HepG2 (cell line): ENCODE measurements at regions not wholly inside any gene's neighbourhood (a gene's known extent, or its start where the extent isn't known, plus 50 kb on each side); places are given as distances from the start of the nearest gene placed in this dataset.

Source experiments
- ATAC-seq: fragments of 200-7000 bp; cut with Tn5 transposase; 3 replicates; pipeline ENCODE4 v1.9.1; 2020; ENCODE audit warnings: mild to moderate bottlenecking, moderate library complexity
- BruUV-seq: library from RNA; stranded (reverse); fragments of 400-500 nt; replicated peaks from 2 replicates; lab custom pipeline; 2021; lab: Mats Ljungman, UMichigan
- CTCF ChIA-PET: fragments of 300-600 bp; formaldehyde crosslinking; extraction: SDS; loops from one replicate; lab custom pipeline; 2021; ENCODE audit warnings: low total read pairs, inconsistent platforms, low intra/inter-chr PET ratio; lab: Yijun Ruan, JAX
- POLR2A ChIA-PET: fragments of 350-600 bp; sonication (Branson Sonifier 250); formaldehyde crosslinking; loops from one replicate; lab custom pipeline; 2020; ENCODE audit warnings: antibody characterized with exemption, inconsistent platforms; lab: Yijun Ruan, JAX
- DNase-seq: peaks from one replicate; pipeline ENCODE4 v3.0.0-alpha.2; 2015; ENCODE audit warnings: low spot score
- FAIRE-seq: peaks from 3 replicates; lab custom pipeline; 2011; peaks lifted over from hg19 to GRCh38; lab: Jason Lieb, UNC
- H2AFZ ChIP-seq: one replicate; pipeline ENCODE4 v1.6.1; 2011; ENCODE audit warnings: low read length, inconsistent platforms
- H3K27ac ChIP-seq: fragments of 300-600 bp; 3 replicates; pipeline ENCODE4 v1.8.0; 2011; ENCODE audit warnings: mixed run types, mild to moderate bottlenecking, mixed read lengths, low read length, inconsistent platforms; ENCODE audit not compliant: insufficient read depth; ENCODE audit errors: extremely low read length
- H3K27me3 ChIP-seq, 2 experiments: fragments of 200-600 bp in 1 of 2; 2 replicates in 1 of 2; 3 replicates in 1 of 2; pipeline versions ENCODE4 v1.6.0 to v1.8.0; 2011; ENCODE audit warnings: low read length in 2 of 2, mild to moderate bottlenecking in 2 of 2, moderate library complexity in 2 of 2, inconsistent platforms in 1 of 2; ENCODE audit not compliant: insufficient read depth in 2 of 2, control insufficient read depth in 1 of 2
- H3K36me3 ChIP-seq, 2 experiments: fragments of 200-600 bp in 1 of 2; replicated peaks in 1 of 2; 2 replicates in 1 of 2; 3 replicates in 1 of 2; pipeline versions ENCODE4 v1.5.1 to v1.8.0; 2011; ENCODE audit warnings: low read length in 2 of 2, inconsistent platforms in 1 of 2; ENCODE audit not compliant: insufficient read depth in 2 of 2, control insufficient read depth in 1 of 2
- H3K4me1 ChIP-seq: 2 replicates; pipeline ENCODE4 v1.5.1; 2012; ENCODE audit warnings: low read length, inconsistent platforms; ENCODE audit not compliant: insufficient read depth
- H3K4me2 ChIP-seq: 2 replicates; pipeline ENCODE4 v1.6.0; 2011; ENCODE audit warnings: low read depth, low read length, inconsistent platforms
- H3K4me3 ChIP-seq, 3 experiments: fragments of 200-600 bp in 1 of 3; sonication (generic), shearing (Covaris generic) in 1 of 3; replicated peaks in 1 of 3; 2 replicates each; pipeline ENCODE4 v1.5.1; 2011 to 2016; ENCODE audit warnings: low read length in 3 of 3, inconsistent platforms in 2 of 3, low read depth in 2 of 3, mild to moderate bottlenecking in 2 of 3, control low read depth in 1 of 3, mixed read lengths in 1 of 3; ENCODE audit not compliant: insufficient read depth in 1 of 3
- H3K79me2 ChIP-seq: one replicate; pipeline ENCODE4 v1.6.1; 2011; ENCODE audit warnings: low read length, inconsistent platforms; ENCODE audit not compliant: insufficient read depth
- H3K9ac ChIP-seq: 2 replicates; pipeline ENCODE4 v1.6.0; 2011; ENCODE audit warnings: mild to moderate bottlenecking, low read depth, low read length, inconsistent platforms; ENCODE audit not compliant: insufficient read depth
- H3K9me3 ChIP-seq: 2 replicates; pipeline ENCODE4 v1.5.1; 2012; ENCODE audit warnings: mild to moderate bottlenecking, low read length
- H4K20me1 ChIP-seq: 2 replicates; pipeline ENCODE4 v1.6.0; 2011; ENCODE audit warnings: inconsistent platforms, mild to moderate bottlenecking, low read length, moderate library complexity; ENCODE audit not compliant: insufficient read depth
- HOXA3 ChIP-seq: sonication (generic); formaldehyde crosslinking; IDR thresholded peaks from 2 replicates; pipeline ENCODE4 v1.5.0; 2020; ENCODE audit warnings: missing genetic modification reagents
- HOXA7 ChIP-seq: sonication (generic); formaldehyde crosslinking; IDR thresholded peaks from 2 replicates; pipeline ENCODE4 v1.8.1; 2022; ENCODE audit warnings: mild to moderate bottlenecking, missing genetic modification reagents, moderate library complexity
- NPAS2 ChIP-seq: sonication (generic); formaldehyde crosslinking; IDR thresholded peaks from 2 replicates; pipeline ENCODE4 v1.8.0; 2022; ENCODE audit warnings: mild to moderate bottlenecking, missing genetic modification reagents, borderline replicate concordance
- PHF8 ChIP-seq: sonication (generic); formaldehyde crosslinking; IDR thresholded peaks from 2 replicates; pipeline ENCODE4 v1.5.0; 2020; ENCODE audit warnings: missing genetic modification reagents
- RFXAP ChIP-seq: sonication (generic); formaldehyde crosslinking; IDR thresholded peaks from 2 replicates; pipeline ENCODE4 v1.4.0; 2020; ENCODE audit warnings: missing genetic modification reagents, borderline replicate concordance
- SRF ChIP-seq: IDR thresholded peaks from 2 replicates; pipeline ENCODE4 v1.6.1; 2011; ENCODE audit warnings: mild to moderate bottlenecking, low read depth, low read length, moderate library complexity
- SUZ12 ChIP-seq: fragments of 150-350 bp; IDR thresholded peaks from 2 replicates; pipeline ENCODE4 v1.6.1; 2014; ENCODE audit warnings: low read depth, low read length
- TOE1 ChIP-seq: sonication (generic); formaldehyde crosslinking; IDR thresholded peaks from 2 replicates; pipeline ENCODE4 v1.4.0; 2020; ENCODE audit warnings: mild to moderate bottlenecking, missing genetic modification reagents
- ZNF101 ChIP-seq: sonication (generic); formaldehyde crosslinking; IDR thresholded peaks from 2 replicates; pipeline ENCODE4 v1.4.0; 2020; ENCODE audit warnings: mild to moderate bottlenecking, low read depth, missing genetic modification reagents, borderline replicate concordance
- in situ Hi-C: cut with HindIII; loops from 2 replicates; pipeline ENCODE4 v1.10.0; 2017; ENCODE audit warnings: low pct_unique_long_range_greater_than_20kb; ENCODE audit not compliant: extremely low pct_ligation_motif_present
- intact Hi-C: fragments of 100-400 bp; cut with micrococcal nuclease; formaldehyde crosslinking; loops from one replicate; pipeline ENCODE4 v1.10.0; 2022; ENCODE audit not compliant: unreplicated experiment
- TF ChIP-seq, protein P1 (sequence below): sonication (generic); formaldehyde crosslinking; IDR thresholded peaks from 2 replicates; pipeline ENCODE4 v1.5.1; 2020; ENCODE audit warnings: mild to moderate bottlenecking, missing genetic modification reagents, moderate library complexity
- TF ChIP-seq, protein P2 (sequence below): sonication (generic); formaldehyde crosslinking; IDR thresholded peaks from 2 replicates; pipeline ENCODE4 v1.4.0; 2020; ENCODE audit warnings: low read depth, mild to moderate bottlenecking, missing genetic modification reagents
- TF ChIP-seq, protein P3 (sequence below): sonication (generic); formaldehyde crosslinking; IDR thresholded peaks from 2 replicates; pipeline ENCODE4 v1.9.0; 2022; ENCODE audit warnings: low read depth, missing genetic modification reagents
- TF ChIP-seq, protein P4 (sequence below): sonication (generic); formaldehyde crosslinking; IDR thresholded peaks from 2 replicates; pipeline ENCODE4 v1.5.0; 2020; ENCODE audit warnings: missing genetic modification reagents, mild to moderate bottlenecking, borderline replicate concordance
- TF ChIP-seq, protein P5 (sequence below): sonication (generic); formaldehyde crosslinking; IDR thresholded peaks from 2 replicates; pipeline ENCODE4 v1.5.0; 2020; ENCODE audit warnings: mild to moderate bottlenecking, missing genetic modification reagents, moderate library complexity

DNA sequence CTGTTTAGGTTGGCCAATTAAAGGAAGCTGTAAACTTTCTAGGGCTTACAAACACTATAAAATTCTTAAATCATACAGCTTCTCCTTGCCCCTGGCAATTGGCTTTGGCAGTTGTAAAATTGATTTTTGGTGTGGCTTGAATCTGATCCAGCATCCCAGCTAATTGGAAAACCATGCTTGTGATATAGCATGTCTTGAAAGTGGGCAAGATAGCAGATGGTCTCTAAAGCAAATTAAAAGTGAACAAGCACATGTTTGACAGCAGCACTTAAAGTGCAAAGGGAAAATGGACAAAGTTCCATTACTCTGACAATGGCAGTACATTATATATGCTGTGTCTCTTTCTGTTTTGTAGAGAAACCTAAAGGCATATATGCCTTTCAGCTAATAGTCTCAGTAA is 302.9 kb upstream of the NXPH2 start:
- ChIA-PET POLR2A (no interaction called here), CTCF (no interaction called here)

More for the DNA sequence above, 302.9 kb upstream of the NXPH2 start:
- BruUV-seq, result no TSS peak
- FAIRE-seq (no peak), ATAC-seq (no peak), DNase-seq (no peak)
- intact Hi-C loops (no loop called here), in situ Hi-C loops (no loop called here)
- Histone ChIP-seq H3K27me3 (no peaks in the 10 kb centered on the region), H3K36me3 (no peaks in the 10 kb centered on the region), H2AFZ (no peak overlapping the region), H4K20me1 (no peaks in the 10 kb centered on the region), H3K4me3 (no peak overlapping the region), H3K9me3 (no peaks in the 10 kb centered on the region), H3K27ac (no peak overlapping the region), H3K4me2 (no peak overlapping the region), H3K9ac (no peak overlapping the region), H3K4me1 (no peaks in the 10 kb centered on the region), H3K79me2 (no peaks in the 10 kb centered on the region)
- TF ChIP-seq NPAS2 (CRISPR knock-in tag) (no peak), HOXA3 (no peak), SRF (no peak), HOXA7 (no peak), SUZ12 (no peak), RFXAP (CRISPR knock-in tag) (no peak), TOE1 (CRISPR knock-in tag) (no peak), PHF8 (CRISPR knock-in tag) (no peak), ZNF101 (CRISPR knock-in tag) (no peak)
- TF ChIP-seq, protein P1, sequence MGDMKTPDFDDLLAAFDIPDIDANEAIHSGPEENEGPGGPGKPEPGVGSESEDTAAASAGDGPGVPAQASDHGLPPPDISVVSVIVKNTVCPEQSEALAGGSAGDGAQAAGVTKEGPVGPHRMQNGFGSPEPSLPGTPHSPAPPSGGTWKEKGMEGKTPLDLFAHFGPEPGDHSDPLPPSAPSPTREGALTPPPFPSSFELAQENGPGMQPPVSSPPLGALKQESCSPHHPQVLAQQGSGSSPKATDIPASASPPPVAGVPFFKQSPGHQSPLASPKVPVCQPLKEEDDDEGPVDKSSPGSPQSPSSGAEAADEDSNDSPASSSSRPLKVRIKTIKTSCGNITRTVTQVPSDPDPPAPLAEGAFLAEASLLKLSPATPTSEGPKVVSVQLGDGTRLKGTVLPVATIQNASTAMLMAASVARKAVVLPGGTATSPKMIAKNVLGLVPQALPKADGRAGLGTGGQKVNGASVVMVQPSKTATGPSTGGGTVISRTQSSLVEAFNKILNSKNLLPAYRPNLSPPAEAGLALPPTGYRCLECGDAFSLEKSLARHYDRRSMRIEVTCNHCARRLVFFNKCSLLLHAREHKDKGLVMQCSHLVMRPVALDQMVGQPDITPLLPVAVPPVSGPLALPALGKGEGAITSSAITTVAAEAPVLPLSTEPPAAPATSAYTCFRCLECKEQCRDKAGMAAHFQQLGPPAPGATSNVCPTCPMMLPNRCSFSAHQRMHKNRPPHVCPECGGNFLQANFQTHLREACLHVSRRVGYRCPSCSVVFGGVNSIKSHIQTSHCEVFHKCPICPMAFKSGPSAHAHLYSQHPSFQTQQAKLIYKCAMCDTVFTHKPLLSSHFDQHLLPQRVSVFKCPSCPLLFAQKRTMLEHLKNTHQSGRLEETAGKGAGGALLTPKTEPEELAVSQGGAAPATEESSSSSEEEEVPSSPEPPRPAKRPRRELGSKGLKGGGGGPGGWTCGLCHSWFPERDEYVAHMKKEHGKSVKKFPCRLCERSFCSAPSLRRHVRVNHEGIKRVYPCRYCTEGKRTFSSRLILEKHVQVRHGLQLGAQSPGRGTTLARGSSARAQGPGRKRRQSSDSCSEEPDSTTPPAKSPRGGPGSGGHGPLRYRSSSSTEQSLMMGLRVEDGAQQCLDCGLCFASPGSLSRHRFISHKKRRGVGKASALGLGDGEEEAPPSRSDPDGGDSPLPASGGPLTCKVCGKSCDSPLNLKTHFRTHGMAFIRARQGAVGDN (CRISPR knock-in tag), result no peak
- TF ChIP-seq, protein P2, sequence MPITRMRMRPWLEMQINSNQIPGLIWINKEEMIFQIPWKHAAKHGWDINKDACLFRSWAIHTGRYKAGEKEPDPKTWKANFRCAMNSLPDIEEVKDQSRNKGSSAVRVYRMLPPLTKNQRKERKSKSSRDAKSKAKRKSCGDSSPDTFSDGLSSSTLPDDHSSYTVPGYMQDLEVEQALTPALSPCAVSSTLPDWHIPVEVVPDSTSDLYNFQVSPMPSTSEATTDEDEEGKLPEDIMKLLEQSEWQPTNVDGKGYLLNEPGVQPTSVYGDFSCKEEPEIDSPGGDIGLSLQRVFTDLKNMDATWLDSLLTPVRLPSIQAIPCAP (CRISPR knock-in tag), result no peak
- TF ChIP-seq, protein P3, sequence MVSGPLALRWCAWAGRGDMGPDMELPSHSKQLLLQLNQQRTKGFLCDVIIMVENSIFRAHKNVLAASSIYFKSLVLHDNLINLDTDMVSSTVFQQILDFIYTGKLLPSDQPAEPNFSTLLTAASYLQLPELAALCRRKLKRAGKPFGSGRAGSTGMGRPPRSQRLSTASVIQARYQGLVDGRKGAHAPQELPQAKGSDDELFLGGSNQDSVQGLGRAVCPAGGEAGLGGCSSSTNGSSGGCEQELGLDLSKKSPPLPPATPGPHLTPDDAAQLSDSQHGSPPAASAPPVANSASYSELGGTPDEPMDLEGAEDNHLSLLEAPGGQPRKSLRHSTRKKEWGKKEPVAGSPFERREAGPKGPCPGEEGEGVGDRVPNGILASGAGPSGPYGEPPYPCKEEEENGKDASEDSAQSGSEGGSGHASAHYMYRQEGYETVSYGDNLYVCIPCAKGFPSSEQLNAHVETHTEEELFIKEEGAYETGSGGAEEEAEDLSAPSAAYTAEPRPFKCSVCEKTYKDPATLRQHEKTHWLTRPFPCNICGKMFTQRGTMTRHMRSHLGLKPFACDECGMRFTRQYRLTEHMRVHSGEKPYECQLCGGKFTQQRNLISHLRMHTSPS, result no peak
- TF ChIP-seq, protein P4, sequence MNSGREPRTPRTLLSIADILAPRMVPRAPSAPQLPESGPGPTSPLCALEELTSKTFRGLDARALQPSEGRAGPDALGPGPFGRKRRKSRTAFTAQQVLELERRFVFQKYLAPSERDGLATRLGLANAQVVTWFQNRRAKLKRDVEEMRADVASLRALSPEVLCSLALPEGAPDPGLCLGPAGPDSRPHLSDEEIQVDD (CRISPR knock-in tag), result no peak
- TF ChIP-seq, protein P5, sequence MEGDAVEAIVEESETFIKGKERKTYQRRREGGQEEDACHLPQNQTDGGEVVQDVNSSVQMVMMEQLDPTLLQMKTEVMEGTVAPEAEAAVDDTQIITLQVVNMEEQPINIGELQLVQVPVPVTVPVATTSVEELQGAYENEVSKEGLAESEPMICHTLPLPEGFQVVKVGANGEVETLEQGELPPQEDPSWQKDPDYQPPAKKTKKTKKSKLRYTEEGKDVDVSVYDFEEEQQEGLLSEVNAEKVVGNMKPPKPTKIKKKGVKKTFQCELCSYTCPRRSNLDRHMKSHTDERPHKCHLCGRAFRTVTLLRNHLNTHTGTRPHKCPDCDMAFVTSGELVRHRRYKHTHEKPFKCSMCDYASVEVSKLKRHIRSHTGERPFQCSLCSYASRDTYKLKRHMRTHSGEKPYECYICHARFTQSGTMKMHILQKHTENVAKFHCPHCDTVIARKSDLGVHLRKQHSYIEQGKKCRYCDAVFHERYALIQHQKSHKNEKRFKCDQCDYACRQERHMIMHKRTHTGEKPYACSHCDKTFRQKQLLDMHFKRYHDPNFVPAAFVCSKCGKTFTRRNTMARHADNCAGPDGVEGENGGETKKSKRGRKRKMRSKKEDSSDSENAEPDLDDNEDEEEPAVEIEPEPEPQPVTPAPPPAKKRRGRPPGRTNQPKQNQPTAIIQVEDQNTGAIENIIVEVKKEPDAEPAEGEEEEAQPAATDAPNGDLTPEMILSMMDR (CRISPR knock-in tag), result no peak
